ENCODE measurements at regions not wholly inside any gene's neighbourhood (a gene's known extent, or its start where the extent isn't known, plus 50 kb on each side); places are given as distances from the start of the nearest gene placed in this dataset.

DNA sequence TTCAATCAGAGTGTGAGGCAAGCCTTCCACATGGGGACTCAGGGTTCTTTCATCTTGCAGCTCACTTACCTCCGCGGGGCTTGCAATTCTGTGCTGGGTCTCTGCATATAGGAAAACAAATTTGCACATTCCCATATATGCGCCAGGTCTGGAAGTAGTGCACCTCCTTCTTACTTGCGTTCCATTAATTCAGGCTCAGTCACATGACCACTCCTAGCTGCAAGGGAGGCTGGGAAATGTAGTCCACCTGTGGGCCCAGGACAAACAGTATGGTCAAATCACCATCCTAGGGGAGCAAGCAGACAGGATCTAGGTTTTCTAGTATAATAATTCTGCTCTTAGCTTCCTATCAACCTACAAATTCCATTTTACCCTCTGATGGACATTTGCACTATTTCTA lies 160.4 kb downstream of the AACS start:
- DNase-seq (ENCODE audit: low spot score): no peak

DNA sequence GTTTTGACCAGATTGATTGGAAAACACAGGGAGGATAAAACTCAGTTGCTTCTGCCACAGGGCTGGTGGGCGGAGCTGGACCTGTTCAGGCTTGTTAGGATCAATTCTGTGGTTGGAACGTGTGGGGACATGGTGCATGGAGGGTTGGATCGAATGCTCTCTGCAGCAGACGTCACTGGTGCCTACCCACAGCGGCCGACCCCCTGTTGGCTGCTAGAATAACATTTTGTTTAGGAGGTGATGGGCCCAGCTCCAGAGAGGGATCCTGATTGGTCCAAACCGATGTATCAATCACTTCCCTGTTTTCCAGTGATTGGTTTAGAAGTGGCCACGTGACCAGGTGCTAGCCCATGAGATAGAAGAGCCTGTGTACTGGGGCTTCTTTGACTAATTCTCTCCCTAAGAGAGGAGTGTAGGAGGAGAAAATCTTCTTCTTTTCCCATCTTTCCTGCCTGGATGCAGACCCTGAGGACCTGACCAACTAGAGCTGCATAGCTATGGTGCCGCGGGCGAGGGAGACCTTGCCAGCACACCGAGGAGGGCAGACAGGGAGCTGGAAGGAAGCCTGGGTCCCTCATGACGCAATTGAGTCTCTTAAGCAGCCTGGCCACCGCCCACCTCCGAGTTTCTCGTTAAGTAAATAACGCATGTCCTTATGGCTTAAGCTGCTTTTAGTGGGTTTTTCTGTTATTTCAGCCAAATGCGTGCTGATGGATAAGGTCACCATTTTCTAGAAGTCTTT lies 163.5 kb downstream of the AACS start:
- DNase-seq (ENCODE audit: low spot score): no peak

DNA sequence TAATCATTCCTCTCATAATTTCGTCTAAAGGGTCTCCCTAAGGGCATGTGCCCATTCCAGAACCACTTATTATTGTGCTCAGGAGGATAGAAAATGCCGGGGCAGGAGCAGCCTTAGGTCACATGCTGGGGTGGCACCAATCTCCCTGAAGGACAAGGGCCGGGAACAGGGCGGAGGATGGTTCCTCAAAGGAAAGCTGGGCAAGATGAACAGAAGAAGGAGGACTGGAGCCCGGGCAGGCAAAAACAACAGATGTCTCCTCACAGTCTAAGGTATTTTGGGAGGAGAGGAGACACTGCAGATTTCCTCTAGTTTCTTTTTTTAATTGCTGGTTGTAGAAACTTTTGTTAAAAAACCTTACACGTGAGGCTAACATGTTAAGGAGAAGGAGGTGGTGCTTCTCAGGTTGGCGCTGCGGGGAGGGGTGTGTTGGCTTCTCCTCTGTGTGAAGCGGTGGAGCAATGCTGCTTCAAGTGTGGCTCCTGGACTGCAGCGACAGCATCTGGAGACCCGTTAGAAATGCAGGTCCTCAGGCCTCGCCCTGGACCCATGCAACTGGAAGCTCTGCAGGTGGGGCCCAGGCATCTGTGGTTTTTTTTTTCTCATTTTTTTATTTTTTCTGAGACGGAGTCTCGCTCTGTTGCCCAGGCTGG lies 164.8 kb downstream of the AACS start:
- DNase-seq (ENCODE audit: low spot score): no peak

DNA sequence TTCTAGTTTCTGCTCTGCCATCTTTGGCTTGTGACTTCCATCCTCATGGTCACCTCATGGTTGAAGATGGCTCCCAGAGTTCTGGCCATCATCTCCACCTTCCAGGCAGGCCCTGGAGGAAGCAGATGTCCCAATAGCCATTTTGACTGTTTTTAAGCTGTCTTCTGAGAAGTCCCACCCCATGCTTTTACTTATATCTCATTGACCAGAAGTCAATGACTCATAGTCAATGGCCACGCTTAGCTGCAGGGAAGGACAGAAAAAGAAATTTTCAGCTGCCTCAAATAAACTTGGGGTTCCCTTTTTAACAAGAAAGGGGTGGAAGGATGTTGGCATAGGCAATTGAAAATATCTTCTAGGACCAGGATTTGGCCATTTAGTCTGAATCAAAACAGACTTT lies 168.1 kb downstream of the AACS start:
- no peak for DNase-seq (ENCODE audit: low spot score)

DNA sequence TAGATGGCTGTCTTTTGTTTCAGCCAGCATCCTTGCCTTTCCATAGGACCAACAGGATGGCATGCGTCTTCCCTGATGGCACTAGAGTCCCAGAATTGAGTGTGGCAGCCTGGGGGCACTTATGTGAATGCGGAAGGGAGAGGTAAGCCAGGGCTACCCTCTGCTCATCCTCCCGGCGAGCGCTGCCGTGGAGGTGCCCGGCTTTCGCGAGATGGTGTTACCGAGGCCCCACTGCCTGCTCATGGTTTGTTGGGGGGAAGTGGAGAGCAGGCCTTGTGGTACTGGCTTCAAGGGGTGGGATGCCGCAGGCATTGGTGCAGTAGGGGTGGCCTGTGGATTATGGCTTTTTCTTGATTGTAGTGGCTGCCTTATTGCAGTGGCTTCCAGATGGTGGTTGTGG lies 174.3 kb downstream of the AACS start:
- DNase-seq (ENCODE audit: low spot score): no peak

DNA sequence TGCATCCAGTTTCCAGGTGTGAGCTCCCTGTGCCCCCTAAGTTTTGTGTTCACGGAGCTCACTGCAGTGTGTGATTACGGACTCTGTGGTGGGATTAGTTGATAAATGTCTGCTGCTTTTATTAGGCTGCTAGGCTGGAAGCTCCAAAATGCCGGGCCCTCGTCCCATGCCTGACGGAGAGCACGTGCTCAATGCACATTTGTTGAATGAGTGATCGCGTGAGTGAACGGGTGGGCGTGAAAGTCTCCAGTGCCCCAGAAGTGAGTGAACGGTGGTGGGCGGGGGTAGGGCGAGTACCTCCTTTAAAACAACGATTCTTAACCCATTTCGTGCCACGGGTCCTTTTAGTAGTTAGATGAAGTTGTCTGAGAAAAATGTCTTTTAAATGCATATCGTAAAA lies 175.5 kb downstream of the AACS start:
- DNase-seq (ENCODE audit: low spot score): no peak

DNA sequence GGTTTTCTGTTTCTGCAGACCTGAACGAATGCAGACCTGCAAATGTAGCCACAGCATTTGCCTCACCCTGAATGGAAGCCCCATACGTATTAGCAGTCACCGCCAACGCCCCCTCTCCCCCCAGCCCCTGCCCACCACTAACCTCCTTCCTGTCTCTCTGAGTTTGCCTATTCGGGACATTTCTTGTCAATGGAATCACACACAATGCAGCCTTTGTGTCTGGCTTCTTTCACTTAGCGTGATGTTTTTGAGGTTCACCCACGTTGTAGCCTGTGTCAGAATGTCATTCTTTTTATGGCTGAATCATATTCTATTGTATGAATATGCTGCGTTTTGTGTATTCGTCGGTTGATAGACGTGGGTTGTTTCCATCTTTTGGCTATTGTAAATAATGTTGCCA lies 178.6 kb downstream of the AACS start:
- DNase-seq (ENCODE audit: low spot score): no peak

DNA sequence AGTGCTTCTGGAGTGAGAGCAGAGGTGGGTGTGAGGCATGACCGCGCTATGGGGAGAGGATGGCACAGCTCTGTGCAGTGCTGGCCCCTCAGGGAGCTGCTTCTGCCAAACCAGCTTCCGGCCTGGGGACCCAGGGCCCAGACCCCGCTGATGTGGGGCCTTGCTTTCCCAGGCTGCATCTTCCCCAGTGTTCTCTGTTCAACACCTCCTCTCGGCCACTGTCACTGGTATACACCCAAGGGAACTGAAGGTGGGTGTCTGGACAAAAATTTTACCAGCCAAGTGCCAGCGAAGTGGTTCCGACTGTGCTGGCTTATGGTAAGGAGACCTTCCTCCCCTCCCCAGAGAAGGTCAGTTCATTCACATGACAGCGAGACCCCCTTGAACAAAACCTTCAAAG lies 179.1 kb downstream of the AACS start:
- DNase-seq (ENCODE audit: low spot score): no peak

DNA sequence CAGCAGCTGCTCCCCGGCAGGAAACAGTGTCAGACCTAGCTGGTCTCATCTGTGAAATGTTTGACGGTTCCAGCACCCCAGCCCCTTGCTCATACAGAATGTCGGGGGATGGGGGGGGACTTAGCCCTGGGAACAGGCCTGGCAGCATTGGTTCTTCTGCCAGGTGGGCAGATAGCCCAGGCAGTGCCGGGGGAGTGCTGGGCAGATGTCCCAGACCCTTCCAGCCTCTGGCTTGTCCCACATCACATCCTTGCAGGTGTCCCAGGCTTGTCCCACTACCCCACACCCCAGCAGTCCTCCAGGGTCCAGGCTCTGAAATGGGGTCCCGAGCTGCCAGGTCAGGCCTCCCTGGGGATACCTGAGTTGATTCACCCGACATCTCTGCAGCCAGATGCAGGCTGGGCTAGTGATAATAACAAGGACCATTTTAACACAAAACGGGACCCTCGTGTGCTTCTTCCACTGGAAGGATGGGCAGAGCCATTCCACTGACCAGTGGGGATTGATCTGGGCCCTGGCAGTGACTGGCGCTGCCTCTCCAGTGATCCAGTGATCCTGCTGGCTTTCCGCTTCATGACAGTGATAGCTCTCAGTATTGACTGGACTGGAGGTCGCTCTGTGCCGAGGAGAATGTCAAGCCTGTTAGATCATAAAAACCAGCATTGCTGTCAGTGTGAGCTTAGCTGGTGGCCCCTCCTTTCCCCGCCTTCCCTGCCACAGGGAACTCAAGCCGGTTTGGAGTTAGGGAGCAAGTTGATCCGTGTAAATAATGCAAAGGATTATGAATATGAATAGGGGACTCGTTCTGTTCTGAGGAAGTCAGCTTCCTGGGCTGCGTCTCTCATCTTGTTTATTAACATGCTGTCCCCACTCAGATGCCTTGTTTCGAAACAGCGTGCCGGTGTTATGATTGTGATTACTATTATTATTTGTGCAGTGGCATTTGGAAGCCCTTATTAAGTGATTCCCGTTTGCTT lies 180.6 kb downstream of the AACS start:
- no peak for DNase-seq (ENCODE audit: low spot score)

DNA sequence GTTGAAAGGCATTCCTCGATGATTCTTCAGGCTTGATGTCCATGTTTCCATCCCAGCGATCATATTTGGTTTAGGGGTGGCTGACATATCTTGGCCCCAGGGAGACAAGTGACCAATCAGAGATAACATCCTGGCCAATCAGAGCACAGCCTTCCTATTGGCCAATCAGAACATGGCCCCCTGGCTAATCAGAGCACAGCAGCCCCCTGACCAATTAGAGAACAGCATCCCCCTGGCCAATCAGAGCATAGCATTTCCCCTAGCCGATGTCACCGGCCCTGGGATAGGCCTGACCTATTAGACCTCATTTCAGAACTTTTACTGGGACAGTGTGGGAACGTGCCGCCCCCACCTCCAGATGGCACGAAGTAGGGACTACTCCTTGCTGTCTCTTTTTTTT lies 182.2 kb downstream of the AACS start:
- DNase-seq (ENCODE audit: low spot score): no peak

DNA sequence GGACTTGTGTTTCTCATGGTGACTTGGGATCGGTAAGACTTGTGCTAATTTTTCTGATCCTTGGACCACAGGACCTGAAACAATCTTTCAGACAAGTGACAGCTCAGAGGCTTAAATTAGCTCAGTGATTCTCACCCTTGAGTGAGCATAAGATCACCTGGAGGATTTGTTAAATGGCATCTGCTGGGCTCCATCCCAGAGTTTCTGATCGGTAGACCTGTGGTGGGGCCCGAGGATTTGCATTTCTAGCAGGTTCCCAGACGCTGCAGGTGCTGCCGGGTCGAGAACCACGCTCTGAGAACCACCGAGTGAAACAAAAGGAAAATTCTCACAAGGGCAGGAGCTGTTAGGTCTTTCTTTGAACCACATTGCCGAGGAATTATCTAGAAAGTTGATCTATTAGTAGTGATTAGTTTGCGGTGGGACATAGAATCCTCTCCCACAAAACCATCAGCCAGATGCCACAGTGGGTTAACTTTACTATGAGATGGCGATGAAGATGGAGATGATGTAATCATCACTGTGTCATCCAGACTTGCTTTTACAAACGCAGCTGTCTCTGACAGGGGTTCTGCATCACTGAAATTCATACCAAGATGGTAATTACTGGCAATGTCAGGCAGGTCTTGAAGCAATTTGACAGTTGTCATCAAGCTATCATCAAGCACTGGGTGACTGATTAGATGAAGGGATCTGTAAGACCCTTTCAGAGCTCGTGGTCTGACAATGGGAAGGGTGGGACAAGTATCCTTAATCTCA lies 184.0 kb downstream of the AACS start:
- DNase-seq (ENCODE audit: low spot score): no peak

DNA sequence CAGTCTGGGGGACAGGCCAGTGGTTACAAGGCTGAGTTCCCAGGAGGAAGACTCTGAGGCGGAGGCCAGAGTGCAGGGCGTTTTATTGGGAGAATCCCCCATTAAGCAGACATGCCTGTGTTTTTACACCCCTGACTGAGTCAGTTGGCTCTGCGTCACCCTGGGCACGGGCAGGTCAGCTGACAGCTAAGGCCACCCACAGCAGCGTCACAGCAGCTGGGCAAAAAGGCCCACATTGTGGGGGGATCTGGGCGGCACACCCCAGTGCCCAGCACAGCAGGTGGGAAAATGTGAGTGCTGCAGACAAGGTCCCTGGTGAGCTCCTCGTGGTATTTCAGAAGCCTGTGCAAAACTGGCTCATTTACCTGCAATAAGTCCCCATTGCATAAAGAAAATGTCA lies 184.7 kb downstream of the AACS start:
- DNase-seq (ENCODE audit: low spot score): no peak

DNA sequence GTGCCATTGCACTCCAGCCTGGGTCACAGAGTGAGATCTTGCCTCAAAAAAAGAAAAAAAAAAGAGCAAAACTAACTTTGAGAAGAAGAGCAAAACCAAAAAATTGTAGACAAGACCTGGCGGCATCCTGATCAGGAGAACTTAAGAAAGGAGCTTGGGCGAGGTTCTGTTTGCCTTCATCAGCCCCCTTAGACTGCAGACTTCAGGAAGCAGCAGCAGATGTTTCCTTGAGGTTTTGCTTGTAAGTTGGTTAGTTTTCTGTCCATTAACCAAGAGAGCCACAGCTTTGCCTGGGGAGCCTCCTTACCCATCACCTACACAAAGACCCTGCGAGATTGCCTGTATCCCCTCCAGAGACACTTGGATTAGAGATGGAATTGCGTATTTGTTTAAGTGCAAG lies 189.0 kb downstream of the AACS start:
- DNase-seq (ENCODE audit: low spot score): no peak

DNA sequence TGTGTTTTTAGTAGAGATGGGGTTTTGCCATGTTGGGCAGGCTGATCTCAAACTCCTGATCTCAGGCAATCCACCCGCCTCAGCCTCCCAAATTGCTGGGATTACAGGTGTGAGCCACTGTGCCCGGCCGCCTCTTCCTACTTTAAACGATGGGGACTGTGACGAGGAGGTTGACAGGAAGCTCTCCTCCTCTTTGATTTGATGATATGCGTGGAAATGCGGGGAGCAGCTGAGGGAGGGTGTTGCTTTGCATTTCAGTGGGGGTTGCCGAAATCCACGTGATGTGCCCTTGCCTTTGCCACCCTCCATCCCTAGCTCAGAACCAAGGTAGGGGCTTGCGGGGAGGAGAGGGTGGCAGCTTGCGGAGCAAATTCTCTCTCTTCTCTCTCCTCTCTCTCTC lies 189.6 kb downstream of the AACS start:
- DNase-seq (ENCODE audit: low spot score): no peak

DNA sequence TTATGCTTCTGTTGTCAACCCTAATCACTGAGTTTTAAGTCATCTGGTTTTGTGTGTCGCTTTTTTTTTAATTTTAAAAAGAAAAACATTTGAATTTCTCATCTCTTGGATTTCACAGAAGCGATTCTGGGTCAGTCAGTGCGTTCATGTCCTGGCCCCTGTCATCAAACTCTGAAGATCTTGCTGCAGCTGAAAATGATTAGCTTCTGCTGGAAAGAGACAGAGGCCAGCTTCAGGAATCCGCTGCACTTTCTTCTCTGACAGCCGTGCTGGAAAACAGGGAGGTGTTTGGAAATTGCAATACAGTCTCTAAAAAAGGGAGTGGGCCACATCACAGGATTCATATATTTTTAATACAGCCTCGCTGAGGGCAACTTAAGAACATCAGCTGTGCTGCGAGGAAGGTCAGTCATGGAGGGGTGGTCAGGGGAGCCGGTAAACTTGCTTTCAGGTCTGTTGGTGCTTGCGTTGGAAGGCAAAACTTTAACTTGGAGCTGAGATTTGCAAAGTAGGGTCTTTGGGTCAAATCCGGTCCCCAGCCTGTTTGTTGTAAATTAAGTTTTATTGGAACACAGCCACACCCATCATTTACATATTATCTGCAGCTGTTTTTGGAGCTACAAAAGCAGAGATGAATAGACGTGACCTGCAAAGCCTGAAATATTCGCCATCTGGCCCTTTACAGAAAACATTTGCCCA lies 190.8 kb downstream of the AACS start:
- no peak for DNase-seq (ENCODE audit: low spot score)

DNA sequence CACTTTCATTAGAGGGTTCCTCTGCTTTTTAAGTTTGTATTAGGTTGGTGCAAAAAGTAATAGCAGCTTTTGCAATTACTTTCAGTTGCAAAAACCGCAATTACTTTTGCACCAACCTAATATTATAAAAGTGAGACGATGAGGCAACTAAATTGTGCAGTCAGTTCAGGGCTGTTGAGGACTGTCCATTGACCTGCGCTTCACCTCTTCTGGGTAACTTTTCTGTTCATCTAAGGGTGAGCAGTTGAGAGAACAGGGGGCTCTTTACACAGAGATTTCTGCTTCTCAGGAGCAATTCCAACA lies 191.3 kb downstream of the AACS start:
- DNase-seq (ENCODE audit: low spot score): no peak

DNA sequence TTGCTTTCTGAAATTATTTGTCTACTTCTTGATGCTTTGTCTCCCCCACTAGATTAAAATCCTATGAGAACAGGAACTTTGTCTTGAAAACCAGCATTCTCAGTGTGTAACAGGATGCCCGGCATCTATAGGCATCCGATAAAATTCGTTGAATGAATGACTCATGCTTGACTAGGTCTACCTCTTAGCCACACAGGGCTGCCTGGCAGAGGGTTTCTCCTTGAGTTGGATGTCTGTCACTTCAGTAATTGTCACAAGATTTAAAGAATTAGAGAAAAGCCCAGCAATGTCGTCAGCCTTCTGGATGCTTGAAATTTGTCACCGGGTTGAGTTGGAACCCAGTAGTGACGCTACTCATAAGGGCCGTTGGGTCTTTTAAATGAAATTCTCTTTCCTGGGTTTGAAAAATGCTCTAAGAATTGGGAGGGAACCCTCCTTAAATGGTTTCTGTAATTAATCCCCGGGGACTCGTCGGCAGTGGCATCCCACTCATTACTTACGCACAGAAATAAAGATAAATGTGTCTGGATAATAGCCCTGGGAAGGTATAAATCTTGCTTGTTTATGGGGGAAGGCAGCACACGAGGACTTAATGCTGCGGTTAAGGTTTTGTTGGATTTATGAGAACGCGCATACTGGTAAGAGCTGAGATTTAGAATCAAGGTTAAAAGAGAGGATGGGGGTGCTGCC lies 194.1 kb downstream of the AACS start:
- no peak for DNase-seq (ENCODE audit: low spot score)

DNA sequence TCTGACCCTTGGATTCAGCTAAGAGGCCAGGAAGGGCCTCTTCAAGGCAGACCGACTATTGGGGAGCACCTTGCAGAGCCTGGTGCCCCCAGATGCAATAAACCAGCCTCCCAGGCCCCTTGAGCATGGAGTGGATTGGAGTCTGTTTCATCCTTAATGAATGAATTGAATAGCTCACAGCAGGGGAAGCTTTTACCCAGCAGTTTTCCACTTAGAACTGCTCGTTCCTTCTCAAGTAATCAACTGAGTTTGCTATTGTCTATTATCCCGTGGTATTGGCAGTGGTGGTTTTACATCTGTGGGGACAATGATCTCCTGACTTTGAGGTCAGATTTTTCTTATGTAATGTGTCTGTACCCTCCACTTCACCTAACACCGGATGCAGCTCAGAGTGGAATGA lies 197.6 kb downstream of the AACS start:
- DNase-seq (ENCODE audit: low spot score): no peak

DNA sequence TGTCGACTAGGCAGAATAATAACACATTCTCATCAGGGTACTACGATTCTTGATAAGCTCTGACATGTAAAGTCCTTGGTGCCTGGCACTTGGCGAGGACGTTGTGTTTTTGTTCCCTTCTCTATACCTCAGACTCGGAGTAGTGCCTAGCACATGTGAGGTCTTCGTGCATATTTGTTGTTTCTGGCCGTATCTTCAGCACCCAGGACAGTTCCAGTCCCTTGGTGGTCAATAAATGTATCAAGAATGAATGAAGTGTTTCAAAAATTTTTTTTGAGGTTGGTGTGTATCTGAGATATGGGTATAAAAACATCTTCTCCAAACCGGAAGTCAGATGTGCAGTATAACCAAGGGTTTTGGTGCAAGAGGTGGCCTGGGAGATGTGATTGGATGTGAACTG lies 198.2 kb downstream of the AACS start:
- no peak for DNase-seq (ENCODE audit: low spot score)

DNA sequence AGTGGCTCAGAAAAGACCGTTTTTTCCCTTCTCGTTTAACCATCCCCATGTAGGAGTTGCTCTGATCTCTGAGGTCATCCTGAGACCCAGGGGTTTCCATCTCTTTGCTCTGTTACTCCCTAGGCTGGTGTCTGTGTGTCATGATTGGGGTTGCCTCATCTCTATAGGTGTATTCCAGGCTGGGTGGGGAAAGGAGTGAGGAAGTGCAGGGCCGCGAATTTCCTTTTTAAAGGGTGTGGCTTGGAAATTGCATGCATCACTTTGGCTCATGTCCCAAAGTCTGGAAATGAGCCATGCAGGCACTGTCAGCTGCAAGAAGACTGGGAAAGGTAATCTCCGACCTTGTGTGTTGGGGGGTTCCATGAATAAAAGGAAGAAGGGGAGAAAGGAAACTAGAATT lies 201.9 kb downstream of the AACS start:
- no peak for DNase-seq (ENCODE audit: low spot score)

DNA sequence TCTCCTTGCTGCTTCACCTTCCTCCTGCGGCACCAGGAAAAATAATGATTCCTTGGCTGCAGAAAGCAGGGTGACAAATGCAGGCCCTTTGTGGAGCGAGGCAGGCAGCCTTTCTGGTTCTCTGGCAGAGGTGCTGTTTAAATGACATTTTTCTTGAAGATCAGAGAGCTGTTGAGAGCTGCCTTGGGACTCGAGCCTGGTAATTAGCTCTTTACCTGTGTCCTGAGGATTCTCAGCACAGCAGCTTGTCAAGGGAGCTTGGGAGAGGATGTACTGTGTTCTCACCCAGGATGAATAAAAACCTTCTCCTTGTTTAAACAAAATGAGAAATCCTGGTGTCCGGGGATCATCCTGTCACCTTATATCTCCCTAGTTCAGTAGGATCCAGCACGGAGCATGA lies 204.0 kb downstream of the AACS start:
- DNase-seq (ENCODE audit: low spot score): no peak

All from hematopoietic multipotent progenitor cell treated with erythropoietin and hydrocortisone succinate and interleukin-3 and kit ligand, for 17 days (in vitro differentiated cells).